GM18505 (cell line): ENCODE measurements at regions not wholly inside any gene's neighbourhood (a gene's known extent, or its start where the extent isn't known, plus 50 kb on each side); places are given as distances from the start of the nearest gene placed in this dataset.
"Not testable (repeated sequence)": the region's sequence is repeated elsewhere in the genome, so short reads cannot be mapped to it uniquely, and the experiment has no call there.

Experiments used
- ATAC-seq: cut with Tn5 transposase; IDR thresholded peaks from one replicate; pipeline ENCODE4 v1.9.1; 2021; ENCODE audit not compliant: unreplicated experiment
- POLR2A ChIP-seq: IDR thresholded peaks from 4 replicates; pipeline ENCODE4 v1.6.1; 2011; ENCODE audit warnings: borderline replicate concordance; ENCODE audit not compliant: insufficient read depth, insufficient read length; ENCODE audit errors: extremely low read depth

- ATAC-seq, result peak; percentile 100
- peak; percentile 69 for TF ChIP-seq POLR2A
Measured at GRCh38 chr9:41643571-41644279, 454.6 kb upstream of the ZNG1F start.

GRCh38 chr9:41633726-41634125 is 444.6 kb upstream of the ZNG1F start:
- not testable (repeated sequence) for ATAC-seq

- not testable (repeated sequence) for ATAC-seq
Measured at GRCh38 chr9:41623666-41624065, 434.5 kb upstream of the ZNG1F start.

- ATAC-seq, result not testable (repeated sequence)
Measured at GRCh38 chr9:41619254-41619653, 430.1 kb upstream of the ZNG1F start.

- not testable (repeated sequence) for ATAC-seq
Measured at GRCh38 chr9:41606961-41607547, 417.9 kb upstream of the ZNG1F start.

GRCh38 chr9:41565572-41565971 is 376.5 kb upstream of the ZNG1F start:
- ATAC-seq, result not testable (repeated sequence)
